Spleen (tissue), 11 donors: ENCODE measurements at regions not wholly inside any gene's neighbourhood (a gene's known extent, or its start where the extent isn't known, plus 50 kb on each side); places are given as distances from the start of the nearest gene placed in this dataset.

Experiments
- DNase-seq: peaks from one replicate; pipeline ENCODE4 v3.0.0-alpha.2; 2020
- H3K27ac ChIP-seq, 8 donors: fragments of 200-600 bp; sonication (generic) in 7 of 8; 1 replicate in 4 of 8; 2 replicates in 4 of 8; pipeline versions ENCODE4 v1.5.0 to v1.8.0; 2016 to 2021; ENCODE audit warnings: inconsistent platforms in 4 of 8, mild to moderate bottlenecking in 4 of 8, moderate library complexity in 1 of 8
- H3K27me3 ChIP-seq, 7 donors: fragments of 200-600 bp; sonication (generic) in 6 of 7; replicated peaks in 1 of 7; 1 replicate in 4 of 7; 2 replicates in 3 of 7; pipeline versions ENCODE4 v1.5.0 to v1.8.0; 2016 to 2021; ENCODE audit warnings: inconsistent platforms in 3 of 7, mild to moderate bottlenecking in 1 of 7
- H3K36me3 ChIP-seq, 6 donors: fragments of 200-600 bp; sonication (generic) in 5 of 6; 1 replicate in 4 of 6; 2 replicates in 2 of 6; pipeline versions ENCODE4 v1.5.0 to v1.8.0; 2016 to 2021; ENCODE audit warnings: inconsistent platforms in 2 of 6
- H3K4me1 ChIP-seq, 6 donors: fragments of 200-600 bp; sonication (generic) in 5 of 6; 1 replicate in 3 of 6; 2 replicates in 3 of 6; pipeline versions ENCODE4 v1.5.0 to v1.8.0; 2016 to 2021; ENCODE audit warnings: inconsistent platforms in 3 of 6
- H3K4me3 ChIP-seq, 8 donors: fragments of 200-600 bp; sonication (generic) in 7 of 8; 1 replicate in 4 of 8; 2 replicates in 4 of 8; pipeline versions ENCODE4 v1.5.0 to v1.8.0; 2016 to 2021; ENCODE audit warnings: inconsistent platforms in 4 of 8, mild to moderate bottlenecking in 4 of 8, moderate library complexity in 2 of 8
- H3K9me3 ChIP-seq, 8 donors: fragments of 200-600 bp; sonication (generic) in 7 of 8; 1 replicate in 4 of 8; 2 replicates in 4 of 8; pipeline versions ENCODE4 v1.5.0 to v1.8.0; 2016 to 2021; ENCODE audit warnings: inconsistent platforms in 4 of 8
- CTCF ChIP-seq, 11 experiments: fragments of 200-600 bp in 7 of 11; fragments of 450-650 bp in 4 of 11; sonication (generic) in 4 of 11; IDR thresholded peaks in 8 of 11; conservative IDR thresholded peaks in 3 of 11; 1 replicate in 7 of 11; 2 replicates in 4 of 11; pipeline versions ENCODE4 v1.4.0 to v1.8.0; 2016 to 2021; ENCODE audit warnings: antibody characterized with exemption in 11 of 11, inconsistent platforms in 4 of 11, mild to moderate bottlenecking in 1 of 11
- POLR2A ChIP-seq, 3 donors: fragments of 450-650 bp; IDR thresholded peaks; one replicate each; pipeline ENCODE4 v1.5.1; 2017; ENCODE audit warnings: antibody characterized with exemption in 3 of 3, mild to moderate bottlenecking in 1 of 3
- POLR2AphosphoS5 ChIP-seq, 3 donors: sonication (generic); formaldehyde crosslinking; IDR thresholded peaks; one replicate each; pipeline ENCODE4 v1.5.1; 2017; ENCODE audit warnings: antibody characterized with exemption in 3 of 3
- WGBS, 5 donors: extraction: QIAGEN DNeasy Blood & Tissue Kit in 3 of 5; methylation state at CpG; one replicate each; pipeline versions ENCODE4 v1.1.5 to v1.1.7; 2013 to 2018; 5-methylcytosine and 5-hydroxymethylcytosine counted together
- intact Hi-C: fragments of 100-400 bp; cut with DNase I; formaldehyde crosslinking; loops from one replicate; pipeline ENCODE4 v1.15.0; 2023; ENCODE audit warnings: low total_unique reads
- donor health status: healthy with polysubstance abuse.
- donor health status: DM: no; HTN: no; CAD: no; lungs with moderate emphysema.
- donor health status: DM: no; HTN: no; CAD: no.
- donor health status: Bipolar disorder and iron deficiency.
- donor health status: healthy.
- donor health status: DM: no; HTN: no; CAD: no.
- donor health status: DM: yes; HTN: yes; CAD: no.

- intact Hi-C loops = no loop called here
- 74 to 96% (median 91%) methylated on average over 3 of the region's 3 CpGs for WGBS, 5 donors
- TF ChIP-seq CTCF (IDR thresholded peaks at IDR 0.05 in 8 of 11, conservative IDR thresholded peaks at IDR 0.05 in 3 of 11) (no peak), POLR2AphosphoS5 (IDR thresholded peaks at IDR 0.05) (no peak)
- Histone ChIP-seq H3K27me3 (no peaks in the 10 kb centered on the region), H3K36me3 (no peaks in the 10 kb centered on the region), H3K4me1 (no peaks in the 10 kb centered on the region), H3K27ac (no peak overlapping the region), H3K9me3 (no peaks in the 10 kb centered on the region), H3K4me3 (no peak overlapping the region)
- DNase-seq = no peak
Measured at GRCh38 chr6:21531393-21531792, 62.2 kb upstream of the SOX4 start.

GRCh38 chr6:21533678-21534077, 59.9 kb upstream of the SOX4 start:
- 62 to 93% (median 72%) methylated on average over 1 of the region's 1 CpG for WGBS, 5 donors

GRCh38 chr6:21536280-21536766, 57.2 kb upstream of the SOX4 start:
- no peak for DNase-seq
- Histone ChIP-seq H3K27ac (no peak overlapping the region), H3K9me3 (no peaks in the 10 kb centered on the region), H3K36me3 (no peaks in the 10 kb centered on the region), H3K4me3 (no peak overlapping the region), H3K27me3 (no peaks in the 10 kb centered on the region), H3K4me1 (no peaks in the 10 kb centered on the region)
- 92 to 96% (median 94%) methylated on average over 5 of the region's 5 CpGs for WGBS, 5 donors
- TF ChIP-seq POLR2A (IDR thresholded peaks at IDR 0.05) = no peak
- TF ChIP-seq CTCF (IDR thresholded peaks at IDR 0.05 in 8 of 11, conservative IDR thresholded peaks at IDR 0.05 in 3 of 11) = no peak
- TF ChIP-seq POLR2AphosphoS5 (IDR thresholded peaks at IDR 0.05) = no peak
- intact Hi-C loops = no loop called here

More at GRCh38 chr6:21533678-21534077, 59.9 kb upstream of the SOX4 start:
- TF ChIP-seq POLR2A (IDR thresholded peaks at IDR 0.05) = no peak
- TF ChIP-seq CTCF (IDR thresholded peaks at IDR 0.05 in 8 of 11, conservative IDR thresholded peaks at IDR 0.05 in 3 of 11) = no peak
- TF ChIP-seq POLR2AphosphoS5 (IDR thresholded peaks at IDR 0.05) = no peak
- Histone ChIP-seq H3K9me3 (no peaks in the 10 kb centered on the region), H3K4me3 (no peak overlapping the region), H3K27ac (no peak overlapping the region), H3K27me3 (no peaks in the 10 kb centered on the region), H3K4me1 (no peaks in the 10 kb centered on the region), H3K36me3 (no peaks in the 10 kb centered on the region)
- intact Hi-C loops = no loop called here
- no peak for DNase-seq

GRCh38 chr6:21537637-21538036, 55.9 kb upstream of the SOX4 start:
- no peaks in the 10 kb centered on the region for H3K36me3 ChIP-seq
- WGBS, 5 donors = 86 to 90% (median 89%) methylated on average over 2 of the region's 2 CpGs
- H3K27ac ChIP-seq = no peak overlapping the region
- H3K27me3 ChIP-seq = no peaks in the 10 kb centered on the region
- TF ChIP-seq POLR2A (IDR thresholded peaks at IDR 0.05) (no peak), POLR2AphosphoS5 (IDR thresholded peaks at IDR 0.05) (no peak), CTCF (IDR thresholded peaks at IDR 0.05 in 8 of 11, conservative IDR thresholded peaks at IDR 0.05 in 3 of 11) (no peak)
- DNase-seq = no peak
- no peak overlapping the region for H3K4me3 ChIP-seq
- intact Hi-C loops = no loop called here
- H3K4me1 ChIP-seq = no peaks in the 10 kb centered on the region
- H3K9me3 ChIP-seq = no peaks in the 10 kb centered on the region
